ENCODE measurements at regions not wholly inside any gene's neighbourhood (a gene's known extent, or its start where the extent isn't known, plus 50 kb on each side); places are given as distances from the start of the nearest gene placed in this dataset.

GRCh38 chr12:9380650-9381049 is 172.5 kb upstream of the PZP start (continued):
- TF ChIP-seq CHD7 (IDR thresholded peaks at IDR 0.05; ENCODE audit: insufficient replicate concordance, low read length) (no peak), POU5F1 (IDR thresholded peaks at IDR 0.05; ENCODE audit: low read depth, low read length) (no peak)
